ENCODE measurements at regions not wholly inside any gene's neighbourhood (a gene's known extent, or its start where the extent isn't known, plus 50 kb on each side); places are given as distances from the start of the nearest gene placed in this dataset.

GRCh38 chr4:62135565-62136156 is 935.5 kb downstream of the ADGRL3 start:
- FAIRE-seq: no peak
- DNase-seq (ENCODE audit: insufficient read length, low spot score): no peak

- DNase-seq (ENCODE audit: insufficient read length, low spot score): no peak
- FAIRE-seq: no peak
Observed at GRCh38 chr4:62133977-62134376, 933.9 kb downstream of the ADGRL3 start.

- FAIRE-seq (no peak), DNase-seq (ENCODE audit: insufficient read length, low spot score) (no peak)
Observed at GRCh38 chr4:62133101-62133897, 933.2 kb downstream of the ADGRL3 start.

GRCh38 chr4:62131049-62131448 is 930.9 kb downstream of the ADGRL3 start:
- no peak for FAIRE-seq
- no peak for DNase-seq (ENCODE audit: insufficient read length, low spot score)

- FAIRE-seq (no peak), DNase-seq (ENCODE audit: insufficient read length, low spot score) (no peak)
Observed at GRCh38 chr4:62130637-62131036, 930.5 kb downstream of the ADGRL3 start.

GRCh38 chr4:62130230-62130629 is 930.1 kb downstream of the ADGRL3 start:
- no peak for DNase-seq (ENCODE audit: insufficient read length, low spot score)
- no peak for FAIRE-seq
